Bronchial epithelial cell (primary cell): ENCODE measurements at regions not wholly inside any gene's neighbourhood (a gene's known extent, or its start where the extent isn't known, plus 50 kb on each side); places are given as distances from the start of the nearest gene placed in this dataset.

Experiments
- DNase-seq: peaks from one replicate; pipeline ENCODE4 v3.0.0-alpha.2; 2010; ENCODE audit warnings: low read depth
- FAIRE-seq: peaks from 2 replicates; lab custom pipeline; 2011; peaks lifted over from hg19 to GRCh38; lab: Jason Lieb, UNC
- H3K27me3 ChIP-seq: 2 replicates; pipeline ENCODE4 v1.5.1; 2011; ENCODE audit warnings: low read length; ENCODE audit not compliant: control insufficient read depth, insufficient read depth
- H3K36me3 ChIP-seq: 2 replicates; pipeline ENCODE4 v1.5.1; 2011; ENCODE audit warnings: low read length; ENCODE audit not compliant: control insufficient read depth, insufficient read depth
- H3K4me3 ChIP-seq: 2 replicates; pipeline ENCODE4 v1.5.1; 2011; ENCODE audit warnings: mild to moderate bottlenecking, low read depth, low read length, control low read depth
- CTCF ChIP-seq: IDR thresholded peaks from 2 replicates; pipeline ENCODE4 v1.5.1; 2011; ENCODE audit warnings: mild to moderate bottlenecking, moderate library complexity, low read length, control low read depth, inconsistent platforms; ENCODE audit not compliant: insufficient read depth, severe bottlenecking

- no peaks in the 10 kb centered on the region for H3K27me3 ChIP-seq
- no peak for TF ChIP-seq CTCF
- no peak overlapping the region for H3K4me3 ChIP-seq
- DNase-seq (no peak), FAIRE-seq (no peak)
- H3K36me3 ChIP-seq: no peaks in the 10 kb centered on the region
These were observed 500.6 kb downstream of the SATB2 start for GRCh38 chr2:198957181-198957580.

GRCh38 chr2:198953328-198953727 is 504.4 kb downstream of the SATB2 start:
- H3K36me3 ChIP-seq: no peaks in the 10 kb centered on the region
- no peak for FAIRE-seq
- DNase-seq: no peak
- no peak overlapping the region for H3K4me3 ChIP-seq
- TF ChIP-seq CTCF: no peak
- H3K27me3 ChIP-seq: no peaks in the 10 kb centered on the region

GRCh38 chr2:198950803-198951202 is 506.9 kb downstream of the SATB2 start:
- H3K27me3 ChIP-seq: no peaks in the 10 kb centered on the region
- no peak overlapping the region for H3K4me3 ChIP-seq
- no peak for FAIRE-seq
- DNase-seq: no peak
- TF ChIP-seq CTCF: no peak
- H3K36me3 ChIP-seq: no peaks in the 10 kb centered on the region

- no peaks in the 10 kb centered on the region for H3K36me3 ChIP-seq
- H3K4me3 ChIP-seq: no peak overlapping the region
- no peaks in the 10 kb centered on the region for H3K27me3 ChIP-seq
- peak; percentile 14 for DNase-seq
- no peak for TF ChIP-seq CTCF
- no peak for FAIRE-seq
These were observed 512.2 kb downstream of the SATB2 start for GRCh38 chr2:198945496-198945895.

- no peaks in the 10 kb centered on the region for H3K36me3 ChIP-seq
- FAIRE-seq (no peak), DNase-seq (no peak)
- H3K4me3 ChIP-seq: no peak overlapping the region
- H3K27me3 ChIP-seq: no peaks in the 10 kb centered on the region
- no peak for TF ChIP-seq CTCF
These were observed 527.6 kb downstream of the SATB2 start for GRCh38 chr2:198930170-198930569.

- FAIRE-seq: no peak
- Histone ChIP-seq H3K36me3 (no peaks in the 10 kb centered on the region), H3K27me3 (no peaks in the 10 kb centered on the region), H3K4me3 (no peak overlapping the region)
- DNase-seq: no peak
- no peak for TF ChIP-seq CTCF
These were observed 529.7 kb downstream of the SATB2 start for GRCh38 chr2:198928026-198928425.
